CD4-positive, alpha-beta memory T cell (primary cell): ENCODE measurements at regions not wholly inside any gene's neighbourhood (a gene's known extent, or its start where the extent isn't known, plus 50 kb on each side); places are given as distances from the start of the nearest gene placed in this dataset.

ENCODE experiments used
- CTCF ChIA-PET: fragments of 350-600 bp; sonication (Branson Sonifier 250); formaldehyde crosslinking; loops from one replicate; lab custom pipeline; 2021; ENCODE audit warnings: inconsistent platforms; ENCODE audit not compliant: partially characterized antibody; lab: Charles Lee
- POLR2A ChIA-PET: fragments of 350-600 bp; sonication (Branson Sonifier 250); formaldehyde crosslinking; loops from one replicate; lab custom pipeline; 2021; ENCODE audit not compliant: partially characterized antibody; lab: Charles Lee
- DNase-seq, 5 donors: peaks; one replicate each; pipeline versions ENCODE4 v3.0.0 to v3.0.0-alpha.2; 2020 to 2022; ENCODE audit warnings: mixed read lengths in 1 of 5
- H3K27ac ChIP-seq: one replicate; pipeline ENCODE4 v1.7.0; 2013; ENCODE audit warnings: low read depth, low read length
- H3K27me3 ChIP-seq: 2 replicates; pipeline ENCODE4 v1.7.0; 2013; ENCODE audit warnings: mild to moderate bottlenecking, low read length, moderate library complexity; ENCODE audit not compliant: insufficient read depth
- H3K36me3 ChIP-seq: 2 replicates; pipeline ENCODE4 v1.7.0; 2013; ENCODE audit warnings: mild to moderate bottlenecking, low read length, moderate library complexity; ENCODE audit not compliant: insufficient read depth
- H3K4me1 ChIP-seq: 2 replicates; pipeline ENCODE4 v1.7.0; 2013; ENCODE audit warnings: mild to moderate bottlenecking, low read length, moderate library complexity; ENCODE audit not compliant: insufficient read depth
- H3K4me3 ChIP-seq, 2 donors: one replicate each; pipeline ENCODE4 v1.7.0; 2013; ENCODE audit warnings: low read length in 2 of 2, mild to moderate bottlenecking in 1 of 2
- H3K9me3 ChIP-seq, 2 donors: one replicate each; pipeline ENCODE4 v1.7.0; 2013; ENCODE audit warnings: low read length in 2 of 2, control low read depth in 1 of 2; ENCODE audit not compliant: control insufficient read depth in 1 of 2
- H3K27ac Mint-ChIP-seq, 7 donors: one replicate each; pipeline ENCODE4 v1.8.0; 2020 to 2021; ENCODE audit warnings: mixed read lengths in 7 of 7, mild to moderate bottlenecking in 6 of 7, inconsistent platforms in 3 of 7, moderate library complexity in 3 of 7
- H3K27me3 Mint-ChIP-seq, 2 donors: one replicate each; pipeline ENCODE4 v1.8.0; 2020 to 2021; ENCODE audit warnings: mixed read lengths in 2 of 2
- H3K36me3 Mint-ChIP-seq, 2 donors: one replicate each; pipeline ENCODE4 v1.8.0; 2020 to 2021; ENCODE audit warnings: mixed read lengths in 2 of 2, inconsistent platforms in 1 of 2, mild to moderate bottlenecking in 1 of 2
- H3K4me1 Mint-ChIP-seq, 4 donors: one replicate each; pipeline ENCODE4 v1.8.0; 2020 to 2021; ENCODE audit warnings: mixed read lengths in 4 of 4, mild to moderate bottlenecking in 1 of 4
- H3K4me3 Mint-ChIP-seq, 8 donors: one replicate each; pipeline ENCODE4 v1.8.0; 2020 to 2021; ENCODE audit warnings: mixed read lengths in 8 of 8, mild to moderate bottlenecking in 7 of 8, moderate library complexity in 6 of 8, inconsistent platforms in 3 of 8
- H3K9me3 Mint-ChIP-seq, 8 donors: one replicate each; pipeline ENCODE4 v1.8.0; 2020 to 2021; ENCODE audit warnings: mixed read lengths in 8 of 8, mild to moderate bottlenecking in 5 of 8, inconsistent platforms in 3 of 8, moderate library complexity in 1 of 8
- intact Hi-C: fragments of 100-400 bp; cut with micrococcal nuclease; formaldehyde crosslinking; loops from one replicate; pipeline ENCODE4 v1.15.1; 2023

GRCh38 chr6:164929408-164929977 lies 379.9 kb downstream of the C6orf118 start:
- H3K4me1 Mint-ChIP-seq, result no peaks in the 10 kb centered on the region
- DNase-seq, result no peak
- no peaks in the 10 kb centered on the region for H3K9me3 Mint-ChIP-seq
- Histone ChIP-seq H3K36me3 (no peaks in the 10 kb centered on the region), H3K4me3 (no peak overlapping the region), H3K27ac (no peak overlapping the region), H3K9me3 (no peaks in the 10 kb centered on the region), H3K4me1 (no peaks in the 10 kb centered on the region), H3K27me3 (no peaks in the 10 kb centered on the region)
- H3K36me3 Mint-ChIP-seq, result no peaks in the 10 kb centered on the region
- H3K27me3 Mint-ChIP-seq, result no peaks in the 10 kb centered on the region
- ChIA-PET POLR2A (no interaction called here), CTCF (interaction anchor here (2.8 kb wide), 1 partner anchor 7 kb away, joined by 11 read pairs; no protein-coding TSS in a partner anchor)
- H3K4me3 Mint-ChIP-seq, result no peak overlapping the region
- H3K27ac Mint-ChIP-seq, result no peak overlapping the region
- intact Hi-C loops, result loop anchor here (5.0 kb wide), 1 partner anchor 1757 kb away; no protein-coding TSS in a partner anchor

- POLR2A ChIA-PET, result no interaction called here
- no peak for DNase-seq
- Mint-ChIP-seq H3K36me3 (no peaks in the 10 kb centered on the region), H3K27ac (no peak overlapping the region), H3K4me1 (no peaks in the 10 kb centered on the region), H3K4me3 (no peak overlapping the region), H3K27me3 (no peaks in the 10 kb centered on the region), H3K9me3 (no peaks in the 10 kb centered on the region)
- H3K4me1 ChIP-seq, result no peaks in the 10 kb centered on the region
- H3K27ac ChIP-seq, result no peak overlapping the region
- no peaks in the 10 kb centered on the region for H3K36me3 ChIP-seq
- H3K9me3 ChIP-seq, result no peaks in the 10 kb centered on the region
- no peak overlapping the region for H3K4me3 ChIP-seq
- H3K27me3 ChIP-seq, result no peaks in the 10 kb centered on the region
- intact Hi-C loops, result loop anchor here (5.0 kb wide), 1 partner anchor 1757 kb away; no protein-coding TSS in a partner anchor
- CTCF ChIA-PET, result interaction anchor here (1.0 to 2.8 kb wide), 2 partner anchors 8 to 10 kb away, joined by 3 to 11 read pairs; no protein-coding TSS in a partner anchor
These were observed 380.5 kb downstream of the C6orf118 start for GRCh38 chr6:164928728-164929407.

GRCh38 chr6:164928057-164928727 lies 381.2 kb downstream of the C6orf118 start:
- no peaks in the 10 kb centered on the region for H3K36me3 Mint-ChIP-seq
- Histone ChIP-seq H3K4me3 (no peak overlapping the region), H3K9me3 (no peaks in the 10 kb centered on the region), H3K36me3 (no peaks in the 10 kb centered on the region), H3K4me1 (no peaks in the 10 kb centered on the region), H3K27ac (no peak overlapping the region), H3K27me3 (no peaks in the 10 kb centered on the region)
- no peak for DNase-seq
- H3K4me3 Mint-ChIP-seq, result no peak overlapping the region
- H3K27me3 Mint-ChIP-seq, result no peaks in the 10 kb centered on the region
- ChIA-PET POLR2A (no interaction called here), CTCF (interaction anchor here (1.0 to 2.8 kb wide), 2 partner anchors 8 to 9 kb away, joined by 3 to 11 read pairs; no protein-coding TSS in a partner anchor)
- H3K27ac Mint-ChIP-seq, result no peak overlapping the region
- intact Hi-C loops, result loop anchor here (5.0 kb wide), 1 partner anchor 1756 kb away; no protein-coding TSS in a partner anchor
- H3K9me3 Mint-ChIP-seq, result no peaks in the 10 kb centered on the region
- no peaks in the 10 kb centered on the region for H3K4me1 Mint-ChIP-seq

- H3K36me3 Mint-ChIP-seq, result no peaks in the 10 kb centered on the region
- no peaks in the 10 kb centered on the region for H3K4me1 ChIP-seq
- no peak overlapping the region for H3K4me3 ChIP-seq
- CTCF ChIA-PET, result interaction anchor here (1.0 to 2.8 kb wide), 2 partner anchors 9 kb away, joined by 3 to 11 read pairs; no protein-coding TSS in a partner anchor
- no peaks in the 10 kb centered on the region for H3K4me1 Mint-ChIP-seq
- no peaks in the 10 kb centered on the region for H3K9me3 ChIP-seq
- POLR2A ChIA-PET, result no interaction called here
- H3K27ac Mint-ChIP-seq, result no peak overlapping the region
- DNase-seq, result peak in 4 of 5 donors; percentile 35 to 54 (median 38)
- no peaks in the 10 kb centered on the region for H3K27me3 Mint-ChIP-seq
- no peak overlapping the region for H3K4me3 Mint-ChIP-seq
- H3K27ac ChIP-seq, result no peak overlapping the region
- intact Hi-C loops, result loop anchor here (5.0 kb wide), 1 partner anchor 1755 kb away; no protein-coding TSS in a partner anchor
- no peaks in the 10 kb centered on the region for H3K27me3 ChIP-seq
- no peaks in the 10 kb centered on the region for H3K9me3 Mint-ChIP-seq
- H3K36me3 ChIP-seq, result no peaks in the 10 kb centered on the region
These were observed 381.9 kb downstream of the C6orf118 start for GRCh38 chr6:164927288-164928056.

- Mint-ChIP-seq H3K27ac (no peak overlapping the region), H3K36me3 (no peaks in the 10 kb centered on the region), H3K9me3 (no peaks in the 10 kb centered on the region), H3K4me1 (no peaks in the 10 kb centered on the region), H3K27me3 (no peaks in the 10 kb centered on the region), H3K4me3 (no peak overlapping the region)
- ChIA-PET POLR2A (no interaction called here), CTCF (interaction anchor here (2.8 kb wide), 1 partner anchor 10 kb away, joined by 11 read pairs; no protein-coding TSS in a partner anchor)
- DNase-seq, result no peak
- no peaks in the 10 kb centered on the region for H3K4me1 ChIP-seq
- no peaks in the 10 kb centered on the region for H3K36me3 ChIP-seq
- H3K27me3 ChIP-seq, result no peaks in the 10 kb centered on the region
- no peak overlapping the region for H3K4me3 ChIP-seq
- no peak overlapping the region for H3K27ac ChIP-seq
- H3K9me3 ChIP-seq, result no peaks in the 10 kb centered on the region
- intact Hi-C loops, result loop anchor here (5.0 kb wide), 1 partner anchor 1754 kb away; no protein-coding TSS in a partner anchor
These were observed 382.7 kb downstream of the C6orf118 start for GRCh38 chr6:164926686-164927085.

- Histone ChIP-seq H3K4me3 (no peak overlapping the region), H3K27me3 (no peaks in the 10 kb centered on the region), H3K9me3 (no peaks in the 10 kb centered on the region), H3K27ac (no peak overlapping the region), H3K4me1 (no peaks in the 10 kb centered on the region), H3K36me3 (no peaks in the 10 kb centered on the region)
- no peak overlapping the region for H3K4me3 Mint-ChIP-seq
- no peaks in the 10 kb centered on the region for H3K4me1 Mint-ChIP-seq
- no peaks in the 10 kb centered on the region for H3K9me3 Mint-ChIP-seq
- no peaks in the 10 kb centered on the region for H3K36me3 Mint-ChIP-seq
- H3K27me3 Mint-ChIP-seq, result no peaks in the 10 kb centered on the region
- CTCF ChIA-PET, result no interaction called here
- no peak for DNase-seq
- no peak overlapping the region for H3K27ac Mint-ChIP-seq
- intact Hi-C loops, result loop anchor here (5.0 kb wide), 1 partner anchor 1754 kb away; no protein-coding TSS in a partner anchor
- POLR2A ChIA-PET, result no interaction called here
These were observed 383.5 kb downstream of the C6orf118 start for GRCh38 chr6:164925681-164926530.
